Lower leg skin (tissue), 3 donors: ENCODE measurements at regions not wholly inside any gene's neighbourhood (a gene's known extent, or its start where the extent isn't known, plus 50 kb on each side); places are given as distances from the start of the nearest gene placed in this dataset.

Experiments
- POLR2A ChIP-seq, 2 donors: fragments of 450-650 bp; IDR thresholded peaks; one replicate each; pipeline ENCODE4 v1.6.1; 2016 to 2017; ENCODE audit warnings: antibody characterized with exemption in 2 of 2, mild to moderate bottlenecking in 1 of 2, moderate library complexity in 1 of 2
- TF ChIP-seq, protein P1 (sequence below), 3 donors: fragments of 450-650 bp; IDR thresholded peaks; one replicate each; pipeline ENCODE4 v1.5.1; 2016; ENCODE audit warnings: antibody characterized with exemption in 3 of 3, mild to moderate bottlenecking in 3 of 3, moderate library complexity in 2 of 3

DNA sequence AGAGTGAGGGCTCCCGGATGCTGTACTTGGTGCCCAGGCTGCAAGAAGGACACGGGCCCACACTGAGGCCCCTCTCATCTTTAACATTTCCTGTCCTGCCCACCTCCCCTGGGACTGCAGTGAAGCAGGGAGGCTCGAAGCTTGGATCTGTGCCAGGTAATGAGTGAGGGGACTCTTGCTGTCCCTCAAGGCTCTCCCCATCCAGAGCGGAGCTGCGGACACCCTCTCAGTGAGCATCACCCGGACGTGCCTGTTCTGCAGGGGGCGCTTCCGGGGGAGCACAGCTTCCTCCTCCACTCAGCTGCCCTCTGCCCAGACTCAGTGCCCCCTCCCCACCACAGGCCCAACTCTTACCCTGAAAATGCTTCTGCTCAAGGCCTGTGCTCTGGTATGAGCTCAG is 150.0 kb upstream of the MYCN start:
- TF ChIP-seq, protein P1, sequence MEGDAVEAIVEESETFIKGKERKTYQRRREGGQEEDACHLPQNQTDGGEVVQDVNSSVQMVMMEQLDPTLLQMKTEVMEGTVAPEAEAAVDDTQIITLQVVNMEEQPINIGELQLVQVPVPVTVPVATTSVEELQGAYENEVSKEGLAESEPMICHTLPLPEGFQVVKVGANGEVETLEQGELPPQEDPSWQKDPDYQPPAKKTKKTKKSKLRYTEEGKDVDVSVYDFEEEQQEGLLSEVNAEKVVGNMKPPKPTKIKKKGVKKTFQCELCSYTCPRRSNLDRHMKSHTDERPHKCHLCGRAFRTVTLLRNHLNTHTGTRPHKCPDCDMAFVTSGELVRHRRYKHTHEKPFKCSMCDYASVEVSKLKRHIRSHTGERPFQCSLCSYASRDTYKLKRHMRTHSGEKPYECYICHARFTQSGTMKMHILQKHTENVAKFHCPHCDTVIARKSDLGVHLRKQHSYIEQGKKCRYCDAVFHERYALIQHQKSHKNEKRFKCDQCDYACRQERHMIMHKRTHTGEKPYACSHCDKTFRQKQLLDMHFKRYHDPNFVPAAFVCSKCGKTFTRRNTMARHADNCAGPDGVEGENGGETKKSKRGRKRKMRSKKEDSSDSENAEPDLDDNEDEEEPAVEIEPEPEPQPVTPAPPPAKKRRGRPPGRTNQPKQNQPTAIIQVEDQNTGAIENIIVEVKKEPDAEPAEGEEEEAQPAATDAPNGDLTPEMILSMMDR (IDR thresholded peaks at IDR 0.05): no peak
- no peak for TF ChIP-seq POLR2A (IDR thresholded peaks at IDR 0.05)
